ENCODE measurements at regions not wholly inside any gene's neighbourhood (a gene's known extent, or its start where the extent isn't known, plus 50 kb on each side); places are given as distances from the start of the nearest gene placed in this dataset.

DNA sequence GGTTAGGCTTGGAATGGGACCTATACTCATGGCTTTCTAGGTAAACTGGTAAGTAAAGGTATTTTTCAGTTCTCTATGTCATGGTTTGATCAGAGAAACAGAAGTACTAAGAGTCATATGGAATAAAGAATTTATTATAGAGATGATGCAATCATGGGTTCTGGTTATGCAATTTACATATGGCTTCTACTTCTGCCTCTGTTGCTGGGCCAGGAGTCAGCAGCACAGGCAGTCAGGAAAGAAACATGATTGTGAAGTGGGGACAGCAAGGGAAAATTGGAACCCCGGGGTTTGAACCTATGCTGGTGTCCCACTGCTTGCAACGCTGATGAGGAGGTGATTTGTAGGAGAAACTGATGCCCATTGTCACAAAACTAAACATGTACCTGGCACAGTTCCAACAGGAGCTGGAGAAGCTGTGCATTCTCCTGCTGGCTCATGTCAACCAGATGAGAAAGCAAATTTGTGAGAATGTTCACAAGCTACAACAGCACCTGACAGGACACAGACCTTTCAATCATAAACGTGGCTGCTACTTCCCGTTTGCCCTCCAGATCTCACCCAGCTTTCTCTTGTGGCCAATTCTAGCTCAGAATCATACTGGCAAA is 887.1 kb downstream of the TFAP2A start:
- no peak overlapping the region for H3K4me3 ChIP-seq (replicated peaks in 1 of 2; ENCODE audit: low read depth in 1 of 2, low read length in 2 of 2)
- H3K36me3 ChIP-seq (ENCODE audit: control insufficient read depth in 1 of 2, insufficient read depth in 2 of 2, low read length in 2 of 2) = no peaks in the 10 kb centered on the region
- ChIA-PET CTCF (no interaction called here), POLR2A (interaction anchor here (0.5 kb wide), 1 partner anchor 627 kb away, joined by 3 read pairs; no protein-coding TSS in a partner anchor), RAD21 (ENCODE audit: low non-redundant PET in 1 of 2, low total read pairs in 2 of 2, uncharacterized antibody in 2 of 2, unreplicated experiment in 2 of 2) (no interaction called here)
- DNase-seq (ENCODE audit: low read depth, low spot score) = no peak
- no peak for ATAC-seq
- no TSS peak for BruUV-seq (replicated peaks)
- no peaks in the 10 kb centered on the region for H3K27me3 ChIP-seq (ENCODE audit: insufficient read depth, low read length)
- no peak overlapping the region for H3K4me2 ChIP-seq (ENCODE audit: low read length)
- no peak overlapping the region for H3K27ac ChIP-seq (ENCODE audit: low read depth, low read length)
- H3K9me3 ChIP-seq (ENCODE audit: control insufficient read depth in 1 of 2, insufficient read depth in 1 of 2, low read depth in 1 of 2, low read length in 2 of 2) = no peaks in the 10 kb centered on the region
- H4K20me1 ChIP-seq (ENCODE audit: insufficient read depth) = no peaks in the 10 kb centered on the region
- H2AFZ ChIP-seq (ENCODE audit: low read depth, low read length, poor library complexity, severe bottlenecking) = no peak overlapping the region
- H3K79me2 ChIP-seq (ENCODE audit: insufficient read depth, low read length) = no peaks in the 10 kb centered on the region
- H3K4me1 ChIP-seq (ENCODE audit: control insufficient read depth in 1 of 2, insufficient read depth in 2 of 2, low read length in 2 of 2) = peaks cover 0 to 12% of the 10 kb centered on the region in 2 experiments; a peak in 2 of 4 replicates
- no peaks in the 10 kb centered on the region for H3K9me2 ChIP-seq (ENCODE audit: insufficient read depth)
- no peak overlapping the region for H3K9ac ChIP-seq (ENCODE audit: low read length)
- TF ChIP-seq, protein P1, sequence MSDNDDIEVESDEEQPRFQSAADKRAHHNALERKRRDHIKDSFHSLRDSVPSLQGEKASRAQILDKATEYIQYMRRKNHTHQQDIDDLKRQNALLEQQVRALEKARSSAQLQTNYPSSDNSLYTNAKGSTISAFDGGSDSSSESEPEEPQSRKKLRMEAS (IDR thresholded peaks at IDR 0.05) = no peak
- peak; percentile 79 for TF ChIP-seq CEBPB (IDR thresholded peaks at IDR 0.05; ENCODE audit: low read depth)
- intact Hi-C loops (cut with micrococcal nuclease) = loop anchor here (10.0 kb wide), 1 partner anchor 543 kb away; no protein-coding TSS in a partner anchor

DNA sequence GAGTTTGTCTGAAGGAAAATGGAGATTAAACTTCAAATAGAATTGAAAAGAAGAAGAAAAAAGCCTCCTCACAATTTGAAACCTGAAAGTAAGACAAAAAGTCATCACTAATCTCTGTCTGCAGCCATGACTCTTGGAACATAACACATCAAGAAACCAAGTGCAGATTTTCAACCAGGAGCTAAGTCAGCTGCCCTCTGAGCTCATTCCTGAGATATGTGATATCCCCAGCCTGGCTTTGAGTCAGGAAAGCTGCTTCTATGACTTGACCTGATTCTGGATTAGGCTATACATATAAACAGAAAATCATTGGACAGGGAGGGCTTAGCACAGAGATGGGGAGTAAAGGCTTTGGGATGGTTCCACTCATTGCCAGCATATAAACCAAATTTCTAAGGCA is 891.4 kb downstream of the TFAP2A start:
- H3K9me2 ChIP-seq (ENCODE audit: insufficient read depth) = no peaks in the 10 kb centered on the region
- ChIA-PET POLR2A (no interaction called here), CTCF (no interaction called here), RAD21 (ENCODE audit: low non-redundant PET in 1 of 2, low total read pairs in 2 of 2, uncharacterized antibody in 2 of 2, unreplicated experiment in 2 of 2) (no interaction called here)
- H3K4me2 ChIP-seq (ENCODE audit: low read length) = no peak overlapping the region
- H3K4me1 ChIP-seq (ENCODE audit: control insufficient read depth in 1 of 2, insufficient read depth in 2 of 2, low read length in 2 of 2) = peaks cover 16 to 23% of the 10 kb centered on the region in 2 experiments
- intact Hi-C loops (cut with micrococcal nuclease) = loop anchor here (10.0 kb wide), 1 partner anchor 539 kb away; no protein-coding TSS in a partner anchor
- H3K9me3 ChIP-seq (ENCODE audit: control insufficient read depth in 1 of 2, insufficient read depth in 1 of 2, low read depth in 1 of 2, low read length in 2 of 2) = no peaks in the 10 kb centered on the region
- H3K36me3 ChIP-seq (ENCODE audit: control insufficient read depth in 1 of 2, insufficient read depth in 2 of 2, low read length in 2 of 2) = no peaks in the 10 kb centered on the region
- ATAC-seq = no peak
- no peak overlapping the region for H3K27ac ChIP-seq (ENCODE audit: low read depth, low read length)
- H2AFZ ChIP-seq (ENCODE audit: low read depth, low read length, poor library complexity, severe bottlenecking) = peak overlapping the region; percentile 55
- H3K4me3 ChIP-seq (replicated peaks in 1 of 2; ENCODE audit: low read depth in 1 of 2, low read length in 2 of 2) = no peak overlapping the region
- BruUV-seq (replicated peaks) = no TSS peak
- no peak for DNase-seq (ENCODE audit: low read depth, low spot score)
- H3K79me2 ChIP-seq (ENCODE audit: insufficient read depth, low read length) = no peaks in the 10 kb centered on the region
- H4K20me1 ChIP-seq (ENCODE audit: insufficient read depth) = no peaks in the 10 kb centered on the region
- no peak overlapping the region for H3K9ac ChIP-seq (ENCODE audit: low read length)
- no peaks in the 10 kb centered on the region for H3K27me3 ChIP-seq (ENCODE audit: insufficient read depth, low read length)
- TF ChIP-seq EZH2 (IDR thresholded peaks at IDR 0.05) (no peak), JUND (IDR thresholded peaks at IDR 0.05) (no peak), SP1 (IDR thresholded peaks at IDR 0.05; ENCODE audit: low read depth) (no peak), CEBPB (IDR thresholded peaks at IDR 0.05; ENCODE audit: low read depth) (no peak), ELF1 (IDR thresholded peaks at IDR 0.05; ENCODE audit: borderline replicate concordance, low read depth) (no peak), CBX3 (IDR thresholded peaks at IDR 0.05; ENCODE audit: low read depth) (no peak), ZNF274 (IDR thresholded peaks at IDR 0.05; ENCODE audit: low read depth, low read length) (no peak), EZH2phosphoT487 (IDR thresholded peaks at IDR 0.05; ENCODE audit: borderline replicate concordance) (no peak), SRF (IDR thresholded peaks at IDR 0.05; ENCODE audit: low read depth) (no peak), FOSL1 (IDR thresholded peaks at IDR 0.05; ENCODE audit: low read depth) (no peak), TCF7L2 (IDR thresholded peaks at IDR 0.05; ENCODE audit: borderline replicate concordance, extremely low read depth, insufficient read depth, insufficient read length) (no peak), YY1 (IDR thresholded peaks at IDR 0.05; ENCODE audit: extremely low read depth, insufficient replicate concordance, low read depth, low read length) (no peak)
- TF ChIP-seq, protein P2, sequence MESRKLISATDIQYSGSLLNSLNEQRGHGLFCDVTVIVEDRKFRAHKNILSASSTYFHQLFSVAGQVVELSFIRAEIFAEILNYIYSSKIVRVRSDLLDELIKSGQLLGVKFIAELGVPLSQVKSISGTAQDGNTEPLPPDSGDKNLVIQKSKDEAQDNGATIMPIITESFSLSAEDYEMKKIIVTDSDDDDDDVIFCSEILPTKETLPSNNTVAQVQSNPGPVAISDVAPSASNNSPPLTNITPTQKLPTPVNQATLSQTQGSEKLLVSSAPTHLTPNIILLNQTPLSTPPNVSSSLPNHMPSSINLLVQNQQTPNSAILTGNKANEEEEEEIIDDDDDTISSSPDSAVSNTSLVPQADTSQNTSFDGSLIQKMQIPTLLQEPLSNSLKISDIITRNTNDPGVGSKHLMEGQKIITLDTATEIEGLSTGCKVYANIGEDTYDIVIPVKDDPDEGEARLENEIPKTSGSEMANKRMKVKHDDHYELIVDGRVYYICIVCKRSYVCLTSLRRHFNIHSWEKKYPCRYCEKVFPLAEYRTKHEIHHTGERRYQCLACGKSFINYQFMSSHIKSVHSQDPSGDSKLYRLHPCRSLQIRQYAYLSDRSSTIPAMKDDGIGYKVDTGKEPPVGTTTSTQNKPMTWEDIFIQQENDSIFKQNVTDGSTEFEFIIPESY (IDR thresholded peaks at IDR 0.05; ENCODE audit: extremely low read depth, insufficient replicate concordance, low read length) = no peak
- TF ChIP-seq, protein P3, sequence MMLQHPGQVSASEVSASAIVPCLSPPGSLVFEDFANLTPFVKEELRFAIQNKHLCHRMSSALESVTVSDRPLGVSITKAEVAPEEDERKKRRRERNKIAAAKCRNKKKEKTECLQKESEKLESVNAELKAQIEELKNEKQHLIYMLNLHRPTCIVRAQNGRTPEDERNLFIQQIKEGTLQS (IDR thresholded peaks at IDR 0.05) = no peak
- TF ChIP-seq, protein P1 (IDR thresholded peaks at IDR 0.05) = no peak
- TF ChIP-seq, protein P4, sequence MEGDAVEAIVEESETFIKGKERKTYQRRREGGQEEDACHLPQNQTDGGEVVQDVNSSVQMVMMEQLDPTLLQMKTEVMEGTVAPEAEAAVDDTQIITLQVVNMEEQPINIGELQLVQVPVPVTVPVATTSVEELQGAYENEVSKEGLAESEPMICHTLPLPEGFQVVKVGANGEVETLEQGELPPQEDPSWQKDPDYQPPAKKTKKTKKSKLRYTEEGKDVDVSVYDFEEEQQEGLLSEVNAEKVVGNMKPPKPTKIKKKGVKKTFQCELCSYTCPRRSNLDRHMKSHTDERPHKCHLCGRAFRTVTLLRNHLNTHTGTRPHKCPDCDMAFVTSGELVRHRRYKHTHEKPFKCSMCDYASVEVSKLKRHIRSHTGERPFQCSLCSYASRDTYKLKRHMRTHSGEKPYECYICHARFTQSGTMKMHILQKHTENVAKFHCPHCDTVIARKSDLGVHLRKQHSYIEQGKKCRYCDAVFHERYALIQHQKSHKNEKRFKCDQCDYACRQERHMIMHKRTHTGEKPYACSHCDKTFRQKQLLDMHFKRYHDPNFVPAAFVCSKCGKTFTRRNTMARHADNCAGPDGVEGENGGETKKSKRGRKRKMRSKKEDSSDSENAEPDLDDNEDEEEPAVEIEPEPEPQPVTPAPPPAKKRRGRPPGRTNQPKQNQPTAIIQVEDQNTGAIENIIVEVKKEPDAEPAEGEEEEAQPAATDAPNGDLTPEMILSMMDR (IDR thresholded peaks at IDR 0.05 in 2 of 3, conservative IDR thresholded peaks at IDR 0.05 in 1 of 3; ENCODE audit: borderline replicate concordance in 1 of 3, insufficient read depth in 1 of 3, low read depth in 2 of 3, low read length in 2 of 3) = no peak
